Endothelial cell of umbilical vein (primary cell): ENCODE measurements at regions not wholly inside any gene's neighbourhood (a gene's known extent, or its start where the extent isn't known, plus 50 kb on each side); places are given as distances from the start of the nearest gene placed in this dataset.

Experiments used
- BruUV-seq: library from RNA; stranded (reverse); fragments of 400-500 nt; replicated peaks from 2 replicates; lab custom pipeline; 2021; lab: Mats Ljungman, UMichigan
- CTCF ChIA-PET: fragments of 300-600, 350-600 bp; sonication (Branson Sonifier 250); formaldehyde crosslinking; loops from one replicate; lab custom pipeline; 2021; ENCODE audit warnings: antibody characterized with exemption, inconsistent platforms; lab: Charles Lee
- POLR2A ChIA-PET: fragments of 300-600, 350-600 bp; sonication (Branson Sonifier 250); formaldehyde crosslinking; loops from one replicate; lab custom pipeline; 2021; ENCODE audit warnings: antibody characterized with exemption, inconsistent platforms; lab: Charles Lee
- DNase-seq: peaks from one replicate; pipeline ENCODE4 v3.0.0-alpha.2; 2011; ENCODE audit warnings: low read depth, low spot score
- FAIRE-seq: peaks from 2 replicates; lab custom pipeline; 2011; peaks lifted over from hg19 to GRCh38; lab: Jason Lieb, UNC
- H2AFZ ChIP-seq: 2 replicates; pipeline ENCODE4 v1.6.0; 2012; ENCODE audit warnings: low read depth, low read length, control low read depth, inconsistent platforms
- H3K27ac ChIP-seq: 2 replicates; pipeline ENCODE4 v1.5.1; 2011; ENCODE audit warnings: low read depth, mild to moderate bottlenecking, control low read depth, low read length, moderate library complexity; ENCODE audit not compliant: insufficient read depth
- H3K27me3 ChIP-seq, 2 experiments: 2 replicates each; pipeline versions ENCODE4 v1.6.0 to v1.6.1; 2011; ENCODE audit warnings: low read length in 2 of 2, mixed read lengths in 1 of 2; ENCODE audit not compliant: control insufficient read depth in 2 of 2, insufficient read depth in 2 of 2
- H3K36me3 ChIP-seq, 2 experiments: 2 replicates in 1 of 2; 3 replicates in 1 of 2; pipeline ENCODE4 v1.5.1; 2011; ENCODE audit warnings: low read length in 2 of 2, mild to moderate bottlenecking in 1 of 2, moderate library complexity in 1 of 2; ENCODE audit not compliant: control insufficient read depth in 2 of 2, insufficient read depth in 2 of 2; ENCODE audit errors: extremely low read depth in 1 of 2
- H3K4me1 ChIP-seq: 3 replicates; pipeline ENCODE4 v1.5.1; 2011; ENCODE audit warnings: mild to moderate bottlenecking, low read length; ENCODE audit not compliant: control insufficient read depth, insufficient read depth; ENCODE audit errors: extremely low read depth
- H3K4me2 ChIP-seq: 2 replicates; pipeline ENCODE4 v1.6.1; 2011; ENCODE audit warnings: low read length, control low read depth, mixed read lengths; ENCODE audit not compliant: insufficient read depth
- H3K4me3 ChIP-seq, 3 experiments: fragments of 200-600 bp in 1 of 3; sonication (generic), shearing (Covaris generic) in 1 of 3; replicated peaks in 1 of 3; 2 replicates each; pipeline ENCODE4 v1.5.1; 2011 to 2016; ENCODE audit warnings: control low read depth in 3 of 3, low read length in 3 of 3, mild to moderate bottlenecking in 2 of 3, inconsistent platforms in 1 of 3, low read depth in 1 of 3, moderate library complexity in 1 of 3; ENCODE audit not compliant: insufficient read depth in 1 of 3
- H3K79me2 ChIP-seq: 2 replicates; pipeline ENCODE4 v1.6.0; 2012; ENCODE audit warnings: low read length, inconsistent platforms; ENCODE audit not compliant: control insufficient read depth, insufficient read depth
- H3K9ac ChIP-seq: replicated peaks from 2 replicates; pipeline ENCODE3; 2011; ENCODE audit warnings: low read length, control low read depth; ENCODE audit not compliant: insufficient read depth; ENCODE audit errors: extremely low read depth
- H3K9me1 ChIP-seq: replicated peaks from 3 replicates; pipeline ENCODE4 v1.6.0; 2011; ENCODE audit warnings: mild to moderate bottlenecking, low read length; ENCODE audit not compliant: control insufficient read depth, insufficient read depth; ENCODE audit errors: extremely low read depth
- H3K9me3 ChIP-seq: replicated peaks from 2 replicates; pipeline ENCODE4 v1.5.1; 2012; ENCODE audit warnings: low read length, inconsistent platforms; ENCODE audit not compliant: control insufficient read depth, insufficient read depth
- H4K20me1 ChIP-seq: replicated peaks from 2 replicates; pipeline ENCODE3; 2011; ENCODE audit warnings: mild to moderate bottlenecking, low read length; ENCODE audit not compliant: control insufficient read depth, insufficient read depth; ENCODE audit errors: extremely low read depth
- CTCF ChIP-seq, 2 donors: IDR thresholded peaks; 1 replicate in 1 of 2; 2 replicates in 1 of 2; pipeline ENCODE4 v1.5.1; 2011; ENCODE audit warnings: low read length in 2 of 2, mild to moderate bottlenecking in 2 of 2, moderate library complexity in 2 of 2, control low read depth in 1 of 2, inconsistent platforms in 1 of 2, low read depth in 1 of 2; ENCODE audit not compliant: insufficient read depth in 1 of 2; ENCODE audit errors: extremely low read depth in 1 of 2
- EZH2 ChIP-seq: IDR thresholded peaks from 2 replicates; pipeline ENCODE4 v1.6.1; 2012; ENCODE audit warnings: borderline replicate concordance, low read depth, mild to moderate bottlenecking, moderate library complexity, low read length, inconsistent platforms; ENCODE audit not compliant: severe bottlenecking
- FOS ChIP-seq: IDR thresholded peaks from 2 replicates; pipeline ENCODE4 v1.6.1; 2011; ENCODE audit warnings: mild to moderate bottlenecking, low read length, moderate library complexity, borderline replicate concordance; ENCODE audit not compliant: insufficient read depth
- GATA2 ChIP-seq: IDR thresholded peaks from 2 replicates; pipeline ENCODE4 v1.7.0; 2011; ENCODE audit warnings: low read depth, mild to moderate bottlenecking, moderate library complexity, mixed read lengths, low read length; ENCODE audit not compliant: insufficient read length, insufficient read depth
- JUN ChIP-seq: IDR thresholded peaks from 2 replicates; pipeline ENCODE4 v1.6.1; 2011; ENCODE audit warnings: borderline replicate concordance, low read depth; ENCODE audit not compliant: insufficient read length, insufficient read depth
- MAX ChIP-seq: IDR thresholded peaks from 2 replicates; pipeline ENCODE4 v1.6.1; 2011; ENCODE audit not compliant: insufficient read depth, insufficient read length
- MYC ChIP-seq: IDR thresholded peaks from one replicate; pipeline ENCODE4 v1.6.1; 2011; ENCODE audit warnings: mild to moderate bottlenecking, low read depth, low read length
- POLR2A ChIP-seq: IDR thresholded peaks from 2 replicates; pipeline ENCODE4 v1.6.1; 2012; ENCODE audit warnings: low read depth, mild to moderate bottlenecking, control low read depth, low read length
- POLR2AphosphoS5 ChIP-seq: IDR thresholded peaks from 2 replicates; pipeline ENCODE4 v1.6.1; 2012; ENCODE audit warnings: low read depth, mild to moderate bottlenecking, control low read depth, low read length, moderate library complexity; ENCODE audit not compliant: insufficient read depth
- dilution Hi-C: fragments of 300-500 bp; cut with MboI; formaldehyde crosslinking; loops from one replicate; pipeline ENCODE4 v1.15.0; 2019; ENCODE audit warnings: low sequenced_read_pairs; ENCODE audit not compliant: extremely low pct_ligation_motif_present
- intact Hi-C: fragments of 100-400 bp; cut with micrococcal nuclease; formaldehyde crosslinking; loops from one replicate; pipeline ENCODE4 v1.10.0; 2022

- DNase-seq (no peak), FAIRE-seq (no peak)
- H3K9me1 ChIP-seq, result no peaks in the 10 kb centered on the region
- intact Hi-C loops, result no loop called here
- dilution Hi-C loops, result no loop called here
- no peaks in the 10 kb centered on the region for H3K36me3 ChIP-seq
- CTCF ChIA-PET, result no interaction called here
- H3K27ac ChIP-seq, result no peak overlapping the region
- H3K4me1 ChIP-seq, result no peaks in the 10 kb centered on the region
- no peaks in the 10 kb centered on the region for H3K9me3 ChIP-seq
- BruUV-seq, result no TSS peak
- POLR2A ChIA-PET, result no interaction called here
- H3K4me3 ChIP-seq, result no peak overlapping the region
- TF ChIP-seq JUN (no peak), FOS (no peak), MAX (no peak), GATA2 (no peak), POLR2AphosphoS5 (no peak), CTCF (IDR thresholded peaks at IDR 0.05; ENCODE audit: extremely low read depth in 1 of 2, insufficient read depth in 1 of 2, low read depth in 1 of 2, low read length in 2 of 2) (no peak), EZH2 (no peak), MYC (no peak), POLR2A (no peak)
- H3K9ac ChIP-seq, result no peak overlapping the region
- no peaks in the 10 kb centered on the region for H3K27me3 ChIP-seq
- no peak overlapping the region for H2AFZ ChIP-seq
- H3K4me2 ChIP-seq, result no peak overlapping the region
- no peaks in the 10 kb centered on the region for H4K20me1 ChIP-seq
- no peaks in the 10 kb centered on the region for H3K79me2 ChIP-seq
Observed at GRCh38 chr3:84836961-84837360, 121.8 kb upstream of the CADM2 start.
